HFF-Myc (cell line): ENCODE measurements at regions not wholly inside any gene's neighbourhood (a gene's known extent, or its start where the extent isn't known, plus 50 kb on each side); places are given as distances from the start of the nearest gene placed in this dataset.

Source experiments
- DNase-seq: peaks from one replicate; pipeline ENCODE4 v3.0.0-alpha.2; 2011; ENCODE audit warnings: low read depth; ENCODE audit errors: extremely low read depth
- H3K4me3 ChIP-seq: replicated peaks from 2 replicates; pipeline ENCODE4 v1.5.1; 2011; ENCODE audit warnings: low read depth, mild to moderate bottlenecking, control low read depth, low read length
- TF ChIP-seq, protein P1 (sequence below): IDR thresholded peaks from 2 replicates; pipeline ENCODE4 v1.5.1; 2012; ENCODE audit warnings: mild to moderate bottlenecking, low read depth, low read length, control low read depth; ENCODE audit errors: missing control alignments

DNA sequence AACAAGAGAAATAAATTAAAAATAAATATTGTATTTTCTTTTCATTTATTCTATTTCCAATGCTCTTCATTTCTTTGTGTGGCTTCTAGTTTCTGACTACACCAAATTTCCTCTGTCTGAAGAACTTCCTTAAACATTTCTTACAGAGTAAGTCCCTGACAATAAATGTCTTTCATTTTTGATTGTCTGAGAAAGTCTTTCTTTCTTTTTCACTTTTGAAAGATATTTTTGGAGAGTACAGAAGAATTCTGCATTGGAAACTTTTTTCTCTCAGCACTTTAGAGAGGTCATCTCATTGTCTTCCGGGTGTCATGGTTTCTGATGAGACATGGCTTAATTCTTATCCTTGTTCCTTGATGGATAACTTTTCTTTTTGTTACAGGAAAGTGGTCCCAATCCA lies 119.6 kb downstream of the MOBP start:
- no peak overlapping the region for H3K4me3 ChIP-seq
- no peak for DNase-seq
- TF ChIP-seq, protein P1, sequence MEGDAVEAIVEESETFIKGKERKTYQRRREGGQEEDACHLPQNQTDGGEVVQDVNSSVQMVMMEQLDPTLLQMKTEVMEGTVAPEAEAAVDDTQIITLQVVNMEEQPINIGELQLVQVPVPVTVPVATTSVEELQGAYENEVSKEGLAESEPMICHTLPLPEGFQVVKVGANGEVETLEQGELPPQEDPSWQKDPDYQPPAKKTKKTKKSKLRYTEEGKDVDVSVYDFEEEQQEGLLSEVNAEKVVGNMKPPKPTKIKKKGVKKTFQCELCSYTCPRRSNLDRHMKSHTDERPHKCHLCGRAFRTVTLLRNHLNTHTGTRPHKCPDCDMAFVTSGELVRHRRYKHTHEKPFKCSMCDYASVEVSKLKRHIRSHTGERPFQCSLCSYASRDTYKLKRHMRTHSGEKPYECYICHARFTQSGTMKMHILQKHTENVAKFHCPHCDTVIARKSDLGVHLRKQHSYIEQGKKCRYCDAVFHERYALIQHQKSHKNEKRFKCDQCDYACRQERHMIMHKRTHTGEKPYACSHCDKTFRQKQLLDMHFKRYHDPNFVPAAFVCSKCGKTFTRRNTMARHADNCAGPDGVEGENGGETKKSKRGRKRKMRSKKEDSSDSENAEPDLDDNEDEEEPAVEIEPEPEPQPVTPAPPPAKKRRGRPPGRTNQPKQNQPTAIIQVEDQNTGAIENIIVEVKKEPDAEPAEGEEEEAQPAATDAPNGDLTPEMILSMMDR, result no peak

DNA sequence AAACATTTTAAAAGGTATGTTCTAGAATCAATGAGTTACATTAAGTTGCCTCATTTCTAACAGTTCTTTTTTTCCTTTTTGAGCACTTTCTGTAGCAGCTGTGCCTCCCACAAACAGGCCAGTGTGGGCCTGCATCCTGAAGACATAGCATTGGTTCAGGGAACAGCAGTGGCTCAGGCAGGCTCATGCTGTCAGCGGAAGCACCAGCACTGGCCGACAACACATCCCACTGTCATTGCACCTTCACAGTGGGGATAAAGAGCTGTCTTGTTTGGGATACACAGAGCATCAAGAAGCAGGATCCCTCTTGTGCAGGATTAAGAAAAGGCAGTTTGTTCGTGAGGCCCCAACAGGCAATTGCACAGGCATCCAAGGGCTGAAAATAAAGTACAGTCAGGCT lies 123.3 kb downstream of the MOBP start:
- TF ChIP-seq, protein P1, result no peak
- no peak overlapping the region for H3K4me3 ChIP-seq
- DNase-seq, result no peak

DNA sequence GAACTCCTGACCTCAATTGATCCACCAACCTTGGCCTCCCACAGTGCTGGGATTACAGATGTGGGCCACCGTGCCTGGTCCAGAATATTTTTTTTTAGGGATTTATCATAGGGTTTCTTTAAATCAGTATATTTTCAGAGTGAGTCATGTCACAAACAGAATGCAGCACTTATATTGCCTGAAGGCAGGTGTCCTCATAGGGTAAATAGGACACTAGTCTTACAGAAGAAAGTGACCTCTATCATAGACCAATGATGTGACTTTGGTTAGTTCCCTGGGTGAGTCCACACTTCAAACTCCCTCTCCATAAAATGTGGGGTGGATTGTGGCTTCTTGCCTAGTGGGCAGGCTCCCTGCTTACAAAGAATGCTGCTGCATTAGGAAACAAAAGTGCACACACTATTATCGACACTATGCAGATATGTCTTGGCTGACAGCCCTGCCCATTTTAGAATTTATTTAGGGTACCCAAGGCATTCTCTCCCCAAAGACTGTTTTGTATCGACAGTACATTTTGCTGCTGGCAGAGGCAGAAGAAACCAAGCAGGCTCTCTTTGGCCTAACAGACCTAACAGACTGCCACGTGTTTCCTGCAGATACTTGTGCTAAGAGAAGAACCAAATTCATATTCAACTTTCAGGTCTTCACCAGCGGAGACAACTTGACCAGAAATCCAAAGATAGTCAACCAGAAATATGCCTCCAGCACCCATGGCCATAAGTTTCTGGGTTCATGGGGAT lies 125.0 kb downstream of the MOBP start:
- TF ChIP-seq, protein P1, result no peak
- no peak overlapping the region for H3K4me3 ChIP-seq
- no peak for DNase-seq

DNA sequence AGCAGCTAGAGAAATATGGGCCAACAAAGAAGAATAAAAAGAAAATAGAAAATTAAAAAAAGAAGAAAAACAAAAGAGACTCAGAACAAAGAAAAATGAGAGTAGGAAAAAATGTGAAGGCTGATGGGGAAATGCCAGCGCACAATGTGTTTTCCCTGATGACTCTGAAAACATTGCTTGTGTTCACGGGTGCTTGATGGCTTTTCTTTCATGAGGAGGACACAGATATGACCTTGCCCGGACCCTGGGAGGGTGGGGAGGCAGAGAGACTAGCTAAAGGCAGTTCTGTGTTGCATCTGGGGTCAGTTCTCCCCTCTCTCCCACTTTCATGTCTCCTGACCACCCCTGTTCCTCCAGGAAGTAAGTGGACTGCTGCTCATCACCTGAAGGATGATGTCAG lies 125.9 kb downstream of the MOBP start:
- no peak overlapping the region for H3K4me3 ChIP-seq
- TF ChIP-seq, protein P1, result no peak
- no peak for DNase-seq

DNA sequence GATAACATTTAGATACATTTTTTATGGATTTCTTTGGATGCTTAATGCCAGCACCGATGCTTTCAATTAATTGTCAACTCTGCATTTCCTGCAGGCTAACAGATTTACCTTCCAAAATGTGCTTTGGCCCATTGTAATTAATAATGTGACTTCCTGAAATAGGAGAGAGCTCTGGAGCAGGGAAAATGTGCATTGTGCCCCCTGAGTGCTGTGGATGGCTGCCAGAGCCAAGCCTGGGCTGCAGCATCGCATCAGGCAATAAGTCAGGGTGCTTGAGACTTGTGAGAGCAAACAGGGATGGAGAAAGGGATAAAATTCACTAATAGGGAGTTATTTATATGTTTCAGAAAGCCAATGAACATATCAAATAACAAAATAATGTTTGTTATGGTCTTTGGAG lies 133.8 kb downstream of the MOBP start:
- TF ChIP-seq, protein P1, result no peak
- no peak for DNase-seq
- no peak overlapping the region for H3K4me3 ChIP-seq

DNA sequence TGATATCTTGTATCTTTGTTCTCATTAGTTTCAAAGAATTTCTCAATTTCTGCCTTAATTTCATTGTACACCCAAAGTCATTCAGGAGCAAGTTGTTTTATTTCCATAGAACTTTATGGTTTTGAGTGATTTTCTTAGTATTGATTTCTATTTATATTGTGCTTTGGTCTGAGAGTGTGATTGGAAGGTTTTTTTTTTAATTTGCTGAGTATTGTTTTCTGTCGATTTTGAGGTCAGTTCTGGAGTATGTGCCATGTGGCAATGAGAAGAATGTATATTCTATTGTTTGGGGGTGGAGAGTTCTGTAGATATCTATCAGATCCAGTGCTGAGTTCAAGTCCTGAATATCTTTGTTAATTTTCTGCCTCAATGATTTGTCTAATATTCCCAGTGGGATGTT lies 138.4 kb downstream of the MOBP start:
- DNase-seq, result no peak
- TF ChIP-seq, protein P1, result no peak
- no peak overlapping the region for H3K4me3 ChIP-seq

DNA sequence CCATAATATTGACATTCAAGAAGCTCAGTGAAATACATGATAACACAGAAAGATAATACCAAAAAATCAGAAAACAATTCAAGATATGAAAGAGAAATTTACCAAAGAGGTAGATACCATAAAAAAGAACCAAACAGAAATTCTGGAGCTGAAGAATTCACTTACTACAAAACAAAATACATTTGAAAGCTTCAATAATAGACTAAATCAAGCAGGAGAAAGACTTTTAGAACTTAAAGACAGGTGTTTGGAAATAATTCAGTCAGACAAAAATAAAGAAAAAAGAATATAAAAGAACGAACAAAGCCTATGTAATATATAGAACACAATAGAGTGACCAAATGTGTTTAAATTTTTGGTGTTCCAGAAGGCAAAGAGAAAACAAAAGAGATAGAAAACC lies 158.7 kb downstream of the MOBP start:
- H3K4me3 ChIP-seq, result no peak overlapping the region

More for the DNA sequence above, 158.7 kb downstream of the MOBP start:
- TF ChIP-seq, protein P1, result no peak
- no peak for DNase-seq
